ENCODE measurements at regions not wholly inside any gene's neighbourhood (a gene's known extent, or its start where the extent isn't known, plus 50 kb on each side); places are given as distances from the start of the nearest gene placed in this dataset.

DNA sequence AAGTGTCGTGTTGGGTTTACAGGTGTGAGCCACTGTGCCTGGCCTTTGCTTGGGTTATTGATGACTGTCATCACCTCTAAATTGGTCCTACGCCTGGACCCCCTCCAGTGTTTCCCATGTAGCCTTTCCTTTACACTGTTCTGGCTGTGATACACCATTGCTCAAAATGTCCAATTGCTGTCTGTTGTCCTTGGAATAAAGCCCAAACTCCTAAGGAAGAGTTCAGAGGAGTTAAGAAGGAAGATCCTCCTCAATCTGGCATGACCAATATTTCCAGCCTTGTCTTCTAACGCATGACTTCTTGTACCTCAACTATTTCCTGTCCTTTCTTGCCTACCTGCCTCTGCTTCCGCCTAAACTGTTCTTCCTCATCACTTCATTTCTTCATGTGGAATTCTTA, 113.1 kb downstream of the POLR2M start:
- TF ChIP-seq, protein P1, sequence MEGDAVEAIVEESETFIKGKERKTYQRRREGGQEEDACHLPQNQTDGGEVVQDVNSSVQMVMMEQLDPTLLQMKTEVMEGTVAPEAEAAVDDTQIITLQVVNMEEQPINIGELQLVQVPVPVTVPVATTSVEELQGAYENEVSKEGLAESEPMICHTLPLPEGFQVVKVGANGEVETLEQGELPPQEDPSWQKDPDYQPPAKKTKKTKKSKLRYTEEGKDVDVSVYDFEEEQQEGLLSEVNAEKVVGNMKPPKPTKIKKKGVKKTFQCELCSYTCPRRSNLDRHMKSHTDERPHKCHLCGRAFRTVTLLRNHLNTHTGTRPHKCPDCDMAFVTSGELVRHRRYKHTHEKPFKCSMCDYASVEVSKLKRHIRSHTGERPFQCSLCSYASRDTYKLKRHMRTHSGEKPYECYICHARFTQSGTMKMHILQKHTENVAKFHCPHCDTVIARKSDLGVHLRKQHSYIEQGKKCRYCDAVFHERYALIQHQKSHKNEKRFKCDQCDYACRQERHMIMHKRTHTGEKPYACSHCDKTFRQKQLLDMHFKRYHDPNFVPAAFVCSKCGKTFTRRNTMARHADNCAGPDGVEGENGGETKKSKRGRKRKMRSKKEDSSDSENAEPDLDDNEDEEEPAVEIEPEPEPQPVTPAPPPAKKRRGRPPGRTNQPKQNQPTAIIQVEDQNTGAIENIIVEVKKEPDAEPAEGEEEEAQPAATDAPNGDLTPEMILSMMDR (conservative IDR thresholded peaks at IDR 0.05 in 1 of 2, IDR thresholded peaks at IDR 0.05 in 1 of 2; ENCODE audit: extremely low read depth in 1 of 2, insufficient read depth in 1 of 2, low read depth in 1 of 2, low read length in 2 of 2): no peak
- TF ChIP-seq EZH2 (IDR thresholded peaks at IDR 0.05; ENCODE audit: borderline replicate concordance, low read length): no peak
